H1 (cell line): ENCODE measurements at regions not wholly inside any gene's neighbourhood (a gene's known extent, or its start where the extent isn't known, plus 50 kb on each side); places are given as distances from the start of the nearest gene placed in this dataset.

Experiments used
- CBX8 ChIP-seq: fragments of 300-800, 300-1000 bp; sonication (generic); IDR thresholded peaks from 2 replicates; pipeline ENCODE4 v1.7.1; 2016; ENCODE audit warnings: low read depth, low read length, borderline replicate concordance
- CREB1 ChIP-seq: IDR thresholded peaks from 2 replicates; pipeline ENCODE4 v1.6.1; 2012; ENCODE audit warnings: inconsistent platforms
- HDAC6 ChIP-seq: IDR thresholded peaks from one replicate; pipeline ENCODE4 v1.7.1; 2012; ENCODE audit warnings: low read depth, mild to moderate bottlenecking, inconsistent platforms, low read length, moderate library complexity
- TAF1 ChIP-seq: IDR thresholded peaks from 2 replicates; pipeline ENCODE4 v1.6.1; 2011; ENCODE audit warnings: mild to moderate bottlenecking, low read depth, low read length
- TF ChIP-seq, protein P1 (sequence below): IDR thresholded peaks from 2 replicates; pipeline ENCODE4 v1.6.1; 2012; ENCODE audit warnings: low read length, inconsistent platforms

DNA sequence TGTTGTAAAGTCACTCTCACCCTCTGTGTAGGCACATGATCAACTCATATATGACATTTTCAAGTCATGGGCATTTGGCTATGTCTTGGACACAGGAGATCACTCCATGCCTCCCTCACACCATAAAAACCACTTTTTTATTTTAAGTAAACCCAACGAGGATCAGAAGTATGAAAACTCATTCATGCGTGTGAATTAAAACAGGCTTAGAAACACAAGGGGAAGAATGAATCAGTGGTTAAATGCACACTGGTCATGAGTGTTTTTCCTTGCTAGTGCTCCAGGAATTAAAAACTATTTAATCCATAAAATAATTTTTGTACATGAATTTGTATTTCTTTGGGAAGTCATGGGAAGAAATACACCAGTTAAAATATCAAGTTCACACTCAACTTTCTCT is 198.4 kb downstream of the GALC start:
- TF ChIP-seq HDAC6 (no peak), CBX8 (no peak), TAF1 (no peak), CREB1 (no peak)
- TF ChIP-seq, protein P1, sequence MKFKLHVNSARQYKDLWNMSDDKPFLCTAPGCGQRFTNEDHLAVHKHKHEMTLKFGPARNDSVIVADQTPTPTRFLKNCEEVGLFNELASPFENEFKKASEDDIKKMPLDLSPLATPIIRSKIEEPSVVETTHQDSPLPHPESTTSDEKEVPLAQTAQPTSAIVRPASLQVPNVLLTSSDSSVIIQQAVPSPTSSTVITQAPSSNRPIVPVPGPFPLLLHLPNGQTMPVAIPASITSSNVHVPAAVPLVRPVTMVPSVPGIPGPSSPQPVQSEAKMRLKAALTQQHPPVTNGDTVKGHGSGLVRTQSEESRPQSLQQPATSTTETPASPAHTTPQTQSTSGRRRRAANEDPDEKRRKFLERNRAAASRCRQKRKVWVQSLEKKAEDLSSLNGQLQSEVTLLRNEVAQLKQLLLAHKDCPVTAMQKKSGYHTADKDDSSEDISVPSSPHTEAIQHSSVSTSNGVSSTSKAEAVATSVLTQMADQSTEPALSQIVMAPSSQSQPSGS: no peak
